Head of caudate nucleus (tissue), 42 donors: ENCODE measurements at regions not wholly inside any gene's neighbourhood (a gene's known extent, or its start where the extent isn't known, plus 50 kb on each side); places are given as distances from the start of the nearest gene placed in this dataset.

Experiments
- DNase-seq, 42 donors: peaks; one replicate each; pipeline versions ENCODE4 v3.0.0 to v3.0.0-alpha.2; 2020 to 2021; ENCODE audit warnings: mixed read lengths in 7 of 42
- intact Hi-C: fragments of 100-400 bp; cut with DNase I; formaldehyde crosslinking; loops from one replicate; pipeline ENCODE4 v1.15.0; 2022

DNA sequence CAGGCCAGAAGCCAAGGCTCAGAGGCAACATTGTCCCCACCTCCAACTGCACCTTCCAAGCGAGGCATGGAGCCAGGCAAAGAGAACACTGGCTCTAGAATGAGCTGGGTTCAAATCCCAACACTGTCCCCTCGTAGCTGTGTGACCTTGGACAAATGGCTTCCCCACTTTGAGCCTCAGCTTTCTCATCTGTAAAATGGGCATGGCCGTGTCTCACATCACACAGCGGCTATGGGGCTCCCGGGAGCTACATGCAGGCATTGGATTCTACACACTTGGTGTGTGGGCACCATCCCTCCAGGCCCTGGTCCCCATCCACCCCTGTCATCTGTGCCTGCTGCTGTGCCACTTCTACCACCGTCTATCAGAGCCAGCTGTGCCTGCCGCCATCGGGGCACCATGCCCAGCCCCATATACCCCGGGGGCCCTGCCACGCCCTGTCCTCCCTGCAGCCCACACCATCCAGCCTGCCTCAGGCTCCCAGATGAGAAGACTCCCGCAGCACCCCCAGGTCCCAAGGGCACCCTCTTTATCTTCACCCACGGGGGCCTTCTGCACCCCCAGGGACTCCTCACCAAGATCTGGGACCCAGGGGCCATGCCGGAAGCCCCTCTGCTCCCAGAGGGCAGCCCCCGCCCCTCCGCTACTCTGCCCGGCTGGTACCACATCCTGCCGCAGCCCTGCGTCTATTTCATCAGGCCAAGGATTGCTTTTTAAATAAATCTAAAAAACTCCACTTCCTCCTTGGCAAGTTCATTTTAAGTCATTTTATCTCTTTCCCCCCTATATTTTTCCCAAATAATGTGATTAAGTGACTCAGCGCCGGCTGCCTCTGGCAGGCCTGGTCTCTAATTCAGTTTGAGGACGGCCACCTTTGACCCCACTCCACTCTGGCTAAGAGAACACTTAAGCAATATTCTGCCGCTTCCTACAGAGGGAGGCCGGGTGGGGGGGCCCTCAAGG lies 107.8 kb upstream of the TARDBP start:
- intact Hi-C loops: no loop called here
- no peak for DNase-seq

DNA sequence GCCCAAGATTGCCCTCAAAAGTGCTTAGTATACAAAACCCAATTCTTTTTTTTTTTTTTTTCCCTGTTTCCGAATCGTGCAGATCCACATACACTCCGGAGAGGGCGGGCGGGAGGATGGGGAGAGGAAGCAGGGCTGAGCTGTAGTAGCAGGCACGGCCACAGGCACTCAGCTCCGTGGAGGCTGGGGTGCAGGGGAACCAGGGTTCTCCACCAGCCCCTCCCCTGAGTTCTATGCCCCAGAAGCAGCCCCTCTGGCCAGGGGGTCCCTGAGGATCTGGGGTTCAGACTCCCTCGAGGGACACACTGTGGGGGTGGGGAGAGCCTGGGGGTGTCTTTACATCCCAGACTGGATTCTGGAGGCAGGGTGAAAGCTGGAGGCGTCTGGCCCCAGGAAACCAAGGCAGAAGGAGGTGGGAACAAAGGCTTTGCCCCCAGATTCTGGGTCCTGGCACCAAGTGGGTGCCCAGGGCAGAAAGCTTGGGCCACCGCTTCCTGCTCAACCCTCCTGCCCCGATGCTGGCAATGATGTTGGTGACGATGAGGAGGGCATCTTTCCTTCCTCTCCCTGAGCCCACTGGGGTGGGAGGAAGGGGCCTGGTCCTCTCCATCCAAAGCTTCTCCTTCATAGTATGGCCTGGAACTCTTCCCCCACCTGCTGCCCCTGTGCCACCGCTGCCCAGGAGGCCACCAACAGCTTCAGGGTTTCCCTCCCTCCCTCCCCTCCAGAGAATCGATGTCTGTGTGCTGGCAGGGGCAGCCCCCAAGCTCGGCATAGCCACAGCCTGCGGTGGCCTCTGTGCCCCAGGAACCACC lies 106.4 kb upstream of the TARDBP start:
- intact Hi-C loops: no loop called here
- DNase-seq: no peak

DNA sequence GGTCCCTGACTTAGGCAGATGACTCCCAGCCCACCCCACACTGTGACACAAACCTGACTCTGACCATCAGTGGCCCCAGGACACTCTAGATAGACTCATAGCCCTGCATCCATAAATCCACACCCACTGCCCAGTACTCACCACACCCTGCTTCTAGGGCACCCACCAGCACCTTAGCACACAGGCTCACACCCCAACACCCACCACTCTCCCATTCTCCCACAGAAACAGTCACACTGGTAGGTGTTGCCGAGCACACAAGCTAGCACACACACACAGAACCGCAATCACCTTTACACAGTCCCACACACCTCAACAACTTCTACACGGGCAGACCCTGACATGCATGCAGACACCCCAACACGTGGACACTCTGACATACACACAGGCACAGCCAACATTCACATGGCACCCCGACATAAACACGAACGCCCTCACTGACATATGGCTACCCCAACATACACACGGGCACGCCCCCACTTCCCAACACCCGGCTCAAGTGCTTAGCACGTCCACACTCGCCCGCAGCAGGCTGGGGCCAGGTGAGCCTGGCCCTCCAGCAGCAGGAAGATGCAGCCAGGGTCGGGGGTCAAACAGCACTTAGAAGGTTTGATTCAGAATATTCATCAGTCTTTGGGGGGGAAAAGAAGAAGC lies 105.5 kb upstream of the TARDBP start:
- intact Hi-C loops: no loop called here
- no peak for DNase-seq

DNA sequence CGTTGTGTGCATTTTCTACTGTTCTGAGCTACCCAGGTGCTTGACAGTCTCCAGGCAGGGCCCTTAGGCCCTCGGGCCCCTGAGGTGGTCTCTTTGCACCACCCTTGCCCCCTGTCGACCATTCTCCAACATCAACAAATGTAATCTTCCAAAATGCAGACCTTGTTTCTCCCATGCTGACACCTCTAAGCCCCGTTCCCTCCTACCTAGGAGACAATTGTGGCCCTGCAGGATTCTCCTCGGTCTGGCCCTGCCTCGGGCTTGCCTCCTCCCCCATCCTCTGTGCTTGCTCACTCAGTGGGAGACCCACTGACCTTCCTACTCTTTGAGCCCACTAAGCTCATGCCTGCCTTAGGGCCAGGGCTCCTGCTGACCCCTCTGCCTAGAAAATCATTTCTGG lies 104.2 kb upstream of the TARDBP start:
- no peak for DNase-seq
- intact Hi-C loops: no loop called here

DNA sequence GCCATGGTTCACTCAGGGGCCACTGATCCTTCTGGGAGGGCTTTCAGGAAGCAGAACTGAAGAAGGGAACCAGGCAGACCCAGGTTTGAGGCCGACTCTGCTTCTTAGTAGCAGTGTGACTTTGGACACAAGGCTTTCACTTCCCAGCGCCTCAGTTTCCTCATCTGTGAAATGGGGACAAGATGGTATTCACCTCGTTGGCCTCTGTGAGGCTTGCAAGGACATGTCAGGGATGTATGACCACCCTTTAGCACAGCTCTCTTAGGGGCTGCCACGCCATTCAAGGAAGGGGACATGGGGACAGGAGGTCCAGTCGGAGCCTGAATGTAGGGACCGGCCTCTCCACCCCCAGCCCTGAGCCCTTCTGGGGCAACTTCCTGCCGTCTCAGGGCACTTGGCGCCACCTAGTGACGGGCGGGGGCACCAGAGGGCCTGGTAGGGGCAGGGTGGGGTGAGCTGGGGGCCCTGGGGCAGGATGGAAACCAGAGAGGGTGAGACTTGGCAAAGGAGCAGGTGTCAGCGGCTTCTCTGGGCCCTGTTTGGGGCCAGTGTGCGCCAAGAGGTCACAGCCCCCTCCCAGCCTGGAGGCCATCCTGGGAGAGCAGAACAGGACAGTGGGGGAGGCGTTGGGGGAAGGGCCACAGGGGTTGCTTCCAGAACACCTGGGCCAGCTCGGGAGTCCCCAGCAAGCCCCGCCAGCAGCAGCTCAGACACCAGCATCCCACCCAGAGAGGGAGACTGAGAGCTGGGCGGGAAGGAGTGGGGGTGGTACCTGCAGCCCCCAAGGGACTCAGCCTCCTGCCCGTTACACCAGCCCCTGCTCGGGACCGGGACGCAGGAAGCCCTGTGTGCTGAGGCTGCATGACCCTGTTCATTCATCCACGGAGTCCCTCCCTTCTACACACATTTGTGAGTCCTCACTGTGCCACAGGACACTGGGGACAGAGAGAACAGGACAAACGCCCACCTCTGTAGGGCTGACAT lies 102.5 kb upstream of the TARDBP start:
- intact Hi-C loops: no loop called here
- peak in 38 of 42 donors; percentile 9 to 72 (median 34) for DNase-seq

DNA sequence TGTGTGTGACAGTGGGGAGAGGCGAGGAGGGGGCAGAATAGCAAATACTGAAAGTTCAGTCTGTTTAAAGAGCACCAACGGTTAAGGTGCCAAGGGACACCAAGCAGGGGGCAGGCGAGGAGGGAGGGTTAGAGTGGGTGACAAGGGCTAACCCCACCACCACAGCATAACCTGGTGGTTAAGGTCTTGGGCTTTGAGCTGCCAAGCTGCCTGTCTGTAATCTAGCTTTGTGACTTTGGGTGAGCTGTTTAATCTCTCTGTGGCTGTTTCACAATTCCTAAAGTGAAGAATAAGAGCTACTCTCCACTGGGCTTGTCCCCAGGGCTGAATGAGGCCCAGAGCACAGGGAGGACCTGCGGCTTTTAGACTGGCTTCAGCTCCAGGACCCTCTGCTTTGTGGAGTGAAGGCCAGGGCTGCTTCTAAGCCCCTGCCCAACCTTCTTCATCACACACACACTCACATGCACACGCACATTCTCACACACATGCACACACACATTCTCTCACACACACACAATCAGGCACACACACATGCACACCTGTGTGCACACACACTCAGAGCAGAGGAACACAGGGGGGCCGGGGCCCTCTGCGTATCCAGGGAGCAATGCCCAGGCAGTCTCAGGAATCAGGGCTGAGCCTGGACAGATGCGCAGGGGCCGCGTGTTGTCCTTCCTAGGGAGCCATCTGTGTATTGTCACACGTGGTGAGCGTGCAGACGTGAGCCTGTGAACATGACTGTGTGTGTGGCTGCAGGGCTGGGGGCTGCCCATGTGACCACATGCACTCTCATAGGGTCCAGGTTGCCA lies 101.6 kb upstream of the TARDBP start:
- intact Hi-C loops: no loop called here
- no peak for DNase-seq

DNA sequence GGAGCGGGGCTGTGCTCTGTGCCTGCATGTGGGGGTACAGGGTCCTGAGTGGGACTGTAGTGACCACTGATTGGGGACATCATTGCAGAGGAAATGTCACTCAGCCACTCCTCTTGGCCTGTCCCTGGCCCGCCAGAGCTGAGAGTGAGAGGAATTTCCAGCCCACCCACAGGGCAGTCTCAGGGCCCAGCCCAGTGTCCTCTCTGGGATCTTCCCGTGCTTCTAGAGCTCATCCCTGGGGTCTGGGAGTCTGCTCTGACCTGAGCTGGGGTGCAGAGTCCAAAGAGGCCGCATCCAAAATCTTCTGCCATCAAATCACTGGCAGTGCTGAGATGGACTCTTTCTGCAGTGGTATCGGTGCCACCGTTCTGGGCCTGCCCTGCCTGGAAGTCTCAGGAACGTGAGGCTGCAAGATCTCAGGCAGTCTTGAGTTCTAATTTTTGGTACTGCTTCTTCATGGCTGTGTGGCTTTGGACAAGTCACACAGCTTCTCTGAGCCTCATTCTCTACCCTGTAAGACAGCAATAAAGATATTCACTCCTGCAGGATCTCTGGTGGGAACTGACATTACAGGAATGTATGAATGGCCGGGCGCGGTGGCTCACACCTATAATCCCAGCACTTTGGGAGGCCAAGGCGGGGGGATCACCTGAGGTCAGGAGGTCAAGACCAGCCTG lies 100.8 kb upstream of the TARDBP start:
- intact Hi-C loops: no loop called here
- DNase-seq: no peak

DNA sequence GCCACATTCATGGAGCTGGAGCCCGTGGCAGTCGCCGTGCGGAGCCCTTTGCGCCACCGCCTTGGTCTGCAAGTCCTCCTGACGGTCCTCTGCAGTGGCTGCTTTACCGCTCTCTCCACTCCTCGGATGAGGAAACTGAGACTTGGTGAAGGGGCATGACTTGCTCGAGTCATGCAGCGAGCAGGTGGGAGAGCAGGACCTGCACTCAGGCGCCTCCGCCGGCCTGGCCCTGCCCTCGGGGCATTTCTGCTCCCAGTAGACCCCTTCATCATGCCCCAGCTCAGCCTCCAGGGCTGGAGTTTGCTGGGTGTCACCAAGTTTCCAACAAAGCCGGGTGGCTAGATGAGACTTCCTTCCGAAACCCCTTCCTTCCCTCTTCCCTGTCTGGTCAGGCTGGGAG lies 100.0 kb upstream of the TARDBP start:
- intact Hi-C loops: no loop called here
- DNase-seq: no peak

DNA sequence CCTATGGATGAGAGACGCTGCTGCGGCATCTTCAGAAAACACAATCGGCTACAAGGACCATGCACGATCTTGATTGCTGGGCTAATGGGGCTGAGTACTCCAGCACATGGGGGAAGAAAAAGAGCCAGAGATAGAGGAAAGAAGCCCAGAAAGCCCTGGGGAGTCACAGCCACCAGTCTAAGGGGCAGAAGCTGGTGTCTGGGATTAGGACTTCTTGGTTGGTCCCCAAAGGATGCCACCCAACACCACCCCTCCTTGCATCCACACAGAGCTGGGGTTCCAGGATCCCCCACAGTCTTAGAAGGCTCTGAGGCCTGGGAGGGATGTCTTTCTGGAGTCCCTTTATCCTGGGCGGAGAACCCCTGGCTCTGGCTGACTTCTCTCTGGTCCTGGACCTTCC lies 98.4 kb upstream of the TARDBP start:
- DNase-seq: no peak
- intact Hi-C loops: no loop called here

DNA sequence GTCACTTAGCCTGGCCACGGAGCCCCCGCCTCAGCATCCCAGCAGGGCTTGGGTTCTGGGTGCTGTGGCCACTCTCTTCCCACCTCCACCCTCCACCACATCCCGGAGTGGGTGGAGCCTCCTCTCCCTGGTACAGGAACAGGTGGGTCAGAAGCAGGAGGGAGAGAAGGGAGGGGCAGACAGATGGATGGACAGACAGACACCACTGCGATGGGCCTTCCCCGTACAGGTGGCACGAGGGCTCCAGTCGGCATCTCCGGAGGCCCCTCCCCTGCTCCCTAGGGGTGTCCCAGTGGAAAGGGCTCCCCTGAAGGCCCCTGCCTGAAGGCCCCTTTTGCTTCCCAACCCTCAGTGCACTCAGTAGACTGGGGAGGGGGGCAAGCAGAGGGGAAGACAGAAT lies 96.9 kb upstream of the TARDBP start:
- intact Hi-C loops: no loop called here
- no peak for DNase-seq

DNA sequence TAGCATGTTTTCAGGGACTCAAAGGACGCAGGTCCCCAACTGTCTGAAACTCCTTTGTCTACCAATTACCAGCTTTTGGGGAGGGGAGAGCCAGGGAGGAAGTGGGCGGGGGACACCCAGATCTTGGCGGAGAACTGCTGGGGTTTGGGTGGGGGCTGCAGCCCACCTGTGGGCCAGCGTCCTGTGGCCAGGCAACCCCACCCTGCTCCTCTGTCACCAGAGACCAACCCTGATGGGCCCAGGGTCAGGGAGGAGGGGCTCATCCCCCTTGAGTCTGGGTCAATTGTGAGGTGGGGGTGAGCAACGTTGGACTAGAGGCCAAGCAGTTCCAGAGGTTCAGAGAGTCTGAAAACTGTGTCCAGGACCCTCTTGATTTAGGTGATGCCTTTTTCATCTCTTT lies 96.1 kb upstream of the TARDBP start:
- intact Hi-C loops: no loop called here
- DNase-seq: no peak

DNA sequence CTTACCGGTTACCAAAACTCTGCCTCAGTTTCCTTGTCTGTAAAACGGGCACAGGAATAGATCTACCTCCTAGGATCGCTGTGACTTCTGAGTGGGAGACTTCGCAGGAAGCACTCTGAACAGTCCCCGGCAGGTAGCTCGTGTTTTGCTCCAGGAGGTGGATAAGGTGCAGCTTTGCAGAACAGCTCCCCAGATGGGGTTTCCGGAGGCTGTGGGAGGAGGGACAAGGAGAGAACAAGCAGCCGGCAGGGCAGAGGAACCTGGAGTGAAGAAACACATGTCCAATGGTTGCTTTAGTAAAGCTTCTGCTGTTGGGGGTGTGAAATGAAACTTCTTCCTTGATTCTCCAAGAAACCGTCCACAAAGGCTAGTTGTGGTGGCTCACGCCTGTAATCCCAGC lies 95.5 kb upstream of the TARDBP start:
- DNase-seq: peak in 18 of 42 donors; percentile 5 to 67 (median 26)
- intact Hi-C loops: no loop called here

DNA sequence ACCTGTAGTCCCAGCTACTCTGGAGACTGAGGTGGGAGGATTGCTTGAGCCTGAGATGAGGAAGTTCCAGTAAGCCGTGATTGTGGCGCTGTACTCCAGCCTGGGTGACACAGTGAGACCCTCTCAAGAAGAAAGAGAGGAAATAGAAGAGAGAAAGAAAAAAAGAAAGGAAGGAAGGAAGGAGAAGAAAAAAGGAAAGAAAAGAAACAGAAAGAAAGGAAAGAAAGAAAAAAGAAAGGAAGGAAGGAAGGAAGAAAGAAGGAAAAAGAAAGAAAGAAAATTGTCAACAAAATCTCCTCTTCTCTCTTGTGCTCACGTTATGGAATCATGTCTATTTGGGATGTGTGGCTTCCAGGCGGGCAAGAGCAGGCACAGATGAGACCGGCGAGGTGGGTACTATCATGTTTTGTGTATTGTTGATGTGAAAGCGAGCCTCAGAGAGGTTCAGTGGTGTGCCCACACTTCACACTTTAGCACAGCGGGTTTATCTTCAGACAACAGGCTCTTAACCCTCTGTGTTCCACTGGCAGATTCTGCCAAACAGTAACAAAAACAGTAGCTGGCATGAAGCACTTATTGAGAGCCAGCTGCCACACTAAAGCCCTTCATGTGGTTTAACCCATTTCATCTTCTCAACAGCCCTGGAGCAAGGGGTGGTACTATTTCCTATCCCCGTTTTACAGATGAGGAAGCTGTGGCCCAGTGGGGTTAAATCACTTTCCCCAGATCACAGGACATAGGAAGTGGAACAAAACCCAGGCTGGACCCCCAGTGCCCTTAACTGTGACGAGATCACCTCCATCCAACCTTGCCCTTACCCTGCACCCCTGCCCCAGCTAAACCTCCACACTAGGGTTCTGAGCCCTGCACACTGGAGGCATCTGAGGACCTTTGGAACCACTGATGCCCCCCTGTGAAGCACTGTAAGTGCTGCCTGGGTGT lies 94.7 kb upstream of the TARDBP start:
- intact Hi-C loops: no loop called here
- DNase-seq: no peak

DNA sequence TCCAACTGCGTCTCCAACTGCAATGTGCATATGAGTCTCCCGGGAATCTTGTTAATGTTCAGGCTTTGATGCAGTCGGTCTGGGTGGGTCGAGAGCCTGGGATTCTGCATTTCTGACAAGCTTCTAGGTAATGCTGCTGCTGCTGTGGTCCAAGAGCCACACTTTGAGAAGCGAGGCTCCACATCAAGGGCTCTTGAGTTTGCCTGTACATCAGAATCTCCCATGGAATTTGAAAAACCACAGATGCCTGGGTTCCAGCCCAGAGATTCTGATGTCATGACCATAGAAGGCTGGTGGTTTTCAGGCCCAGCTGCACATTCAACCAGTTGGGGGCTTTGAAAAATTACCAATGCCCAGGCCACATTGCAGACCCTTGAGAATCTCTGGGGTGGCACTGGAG lies 93.9 kb upstream of the TARDBP start:
- intact Hi-C loops: no loop called here
- no peak for DNase-seq

DNA sequence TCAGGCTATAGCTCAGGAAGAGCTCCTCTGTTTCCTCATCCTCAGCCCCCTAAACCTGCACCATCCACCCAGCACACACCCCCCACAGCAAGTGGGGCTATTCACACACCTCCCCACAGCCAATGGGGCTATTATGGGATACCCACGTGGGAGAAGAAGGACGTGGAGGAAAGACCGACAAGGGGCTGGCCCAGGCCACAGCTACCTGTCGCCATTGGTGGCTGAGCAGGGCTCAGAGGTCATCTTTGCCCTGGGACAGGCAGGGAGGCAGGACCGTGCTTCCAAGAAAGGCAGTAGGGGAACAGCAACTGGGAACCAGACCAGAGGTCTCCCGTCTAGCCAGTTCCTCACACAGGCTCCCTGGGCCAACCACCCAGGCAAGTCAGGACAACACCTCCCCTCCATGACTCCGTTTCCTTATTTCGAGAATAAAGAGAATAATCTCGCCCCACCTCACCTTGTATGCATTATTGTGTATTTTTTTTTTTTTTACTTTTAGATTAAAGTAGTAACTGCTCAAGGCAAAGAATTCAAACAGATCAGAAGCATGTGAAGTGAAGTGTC lies 92.3 kb upstream of the TARDBP start:
- intact Hi-C loops: no loop called here
- DNase-seq: no peak
